Prostate gland (tissue), 2 donors: ENCODE measurements at regions not wholly inside any gene's neighbourhood (a gene's known extent, or its start where the extent isn't known, plus 50 kb on each side); places are given as distances from the start of the nearest gene placed in this dataset.

Experiments used
- DNase-seq: peaks from one replicate; pipeline ENCODE4 v3.0.0-alpha.2; 2019; ENCODE audit warnings: low spot score
- H3K27ac ChIP-seq, 2 donors: fragments of 200-600 bp; sonication (generic); 2 replicates each; pipeline ENCODE4 v1.5.1; 2017 to 2019
- H3K27me3 ChIP-seq: fragments of 200-600 bp; sonication (generic); replicated peaks from 2 replicates; pipeline ENCODE4 v1.5.1; 2019; ENCODE audit not compliant: insufficient read depth
- H3K36me3 ChIP-seq, 2 donors: fragments of 200-600 bp; sonication (generic); 1 replicate in 1 of 2; 2 replicates in 1 of 2; pipeline versions ENCODE4 v1.5.1 to v1.8.1; 2017 to 2019
- H3K4me1 ChIP-seq: fragments of 200-600 bp; sonication (generic); replicated peaks from 2 replicates; pipeline ENCODE4 v1.5.1; 2019
- H3K4me3 ChIP-seq, 2 donors: fragments of 200-600 bp; sonication (generic); 2 replicates each; pipeline ENCODE4 v1.5.1; 2017 to 2019
- H3K9me3 ChIP-seq: fragments of 200-600 bp; sonication (generic); 2 replicates; pipeline ENCODE4 v1.5.1; 2017
- CTCF ChIP-seq, 4 experiments: fragments of 200-600 bp in 2 of 4; fragments of 450-650 bp in 2 of 4; sonication (generic) in 2 of 4; IDR thresholded peaks; 1 replicate in 3 of 4; 2 replicates in 1 of 4; pipeline ENCODE4 v1.5.1; 2016 to 2019; ENCODE audit warnings: antibody characterized with exemption in 4 of 4, mild to moderate bottlenecking in 2 of 4, moderate library complexity in 2 of 4
- POLR2A ChIP-seq: fragments of 450-650 bp; IDR thresholded peaks from one replicate; pipeline ENCODE4 v1.6.1; 2016; ENCODE audit warnings: antibody characterized with exemption, mild to moderate bottlenecking
- POLR2AphosphoS5 ChIP-seq: sonication (generic); formaldehyde crosslinking; IDR thresholded peaks from one replicate; pipeline ENCODE4 v1.6.1; 2017; ENCODE audit warnings: antibody characterized with exemption
- WGBS: methylation state at CpG from one replicate; pipeline ENCODE4 v1.1.5; 2018; 5-methylcytosine and 5-hydroxymethylcytosine counted together
- intact Hi-C: fragments of 100-400 bp; cut with DNase I; formaldehyde crosslinking; loops from one replicate; pipeline ENCODE4 v1.14.2; 2022

GRCh38 chr5:168169791-168170190 is 121.7 kb upstream of the WWC1 start:
- H3K27me3 ChIP-seq = no peaks in the 10 kb centered on the region
- no peak overlapping the region for H3K27ac ChIP-seq
- intact Hi-C loops = no loop called here
- no peak for DNase-seq
- H3K9me3 ChIP-seq = no peaks in the 10 kb centered on the region
- TF ChIP-seq POLR2AphosphoS5 = no peak
- TF ChIP-seq POLR2A = no peak
- no peak for TF ChIP-seq CTCF (IDR thresholded peaks at IDR 0.05)
- H3K4me1 ChIP-seq = no peaks in the 10 kb centered on the region
- no peak overlapping the region for H3K4me3 ChIP-seq
- H3K36me3 ChIP-seq = no peaks in the 10 kb centered on the region

- intact Hi-C loops = no loop called here
- 61% methylated on average over 15 of the region's 15 CpGs for WGBS
- no peak for TF ChIP-seq POLR2A
- TF ChIP-seq POLR2AphosphoS5 = no peak
- TF ChIP-seq CTCF (IDR thresholded peaks at IDR 0.05) = no peak
Measured at GRCh38 chr5:168171901-168172759, 119.3 kb upstream of the WWC1 start.

GRCh38 chr5:168172760-168173223 is 118.7 kb upstream of the WWC1 start:
- Histone ChIP-seq H3K36me3 (no peaks in the 10 kb centered on the region), H3K4me3 (no peak overlapping the region), H3K4me1 (no peaks in the 10 kb centered on the region), H3K27me3 (no peaks in the 10 kb centered on the region), H3K9me3 (no peaks in the 10 kb centered on the region), H3K27ac (no peak overlapping the region)
- TF ChIP-seq POLR2A (no peak), POLR2AphosphoS5 (no peak)
- no peak for DNase-seq
- intact Hi-C loops = no loop called here
- WGBS = 14% methylated on average over 2 of the region's 2 CpGs

More at GRCh38 chr5:168171901-168172759, 119.3 kb upstream of the WWC1 start:
- H3K4me3 ChIP-seq = no peak overlapping the region
- H3K27me3 ChIP-seq = no peaks in the 10 kb centered on the region
- H3K27ac ChIP-seq = no peak overlapping the region
- H3K4me1 ChIP-seq = no peaks in the 10 kb centered on the region
- H3K9me3 ChIP-seq = no peaks in the 10 kb centered on the region
- no peak for DNase-seq
- no peaks in the 10 kb centered on the region for H3K36me3 ChIP-seq

- DNase-seq = no peak
- H3K36me3 ChIP-seq = no peaks in the 10 kb centered on the region
- intact Hi-C loops = no loop called here
- no peaks in the 10 kb centered on the region for H3K9me3 ChIP-seq
- H3K27me3 ChIP-seq = no peaks in the 10 kb centered on the region
- H3K27ac ChIP-seq = no peak overlapping the region
- no peak for TF ChIP-seq POLR2AphosphoS5
- no peak for TF ChIP-seq CTCF (IDR thresholded peaks at IDR 0.05)
- no peak for TF ChIP-seq POLR2A
- H3K4me1 ChIP-seq = no peaks in the 10 kb centered on the region
- WGBS = 89% methylated on average over 9 of the region's 9 CpGs
- H3K4me3 ChIP-seq = no peak overlapping the region
Measured at GRCh38 chr5:168174376-168174775, 117.1 kb upstream of the WWC1 start.

GRCh38 chr5:168176251-168176650 is 115.2 kb upstream of the WWC1 start:
- Histone ChIP-seq H3K4me3 (no peak overlapping the region), H3K27me3 (no peaks in the 10 kb centered on the region), H3K4me1 (no peaks in the 10 kb centered on the region), H3K36me3 (no peaks in the 10 kb centered on the region), H3K27ac (no peak overlapping the region), H3K9me3 (no peaks in the 10 kb centered on the region)
- TF ChIP-seq POLR2A (no peak), POLR2AphosphoS5 (no peak), CTCF (IDR thresholded peaks at IDR 0.05) (no peak)
- intact Hi-C loops = loop anchor here (5.0 kb wide), 1 partner anchor 89 kb away; no protein-coding TSS in a partner anchor
- WGBS = 82% methylated on average over 5 of the region's 5 CpGs
- DNase-seq = no peak
